ENCODE measurements at regions not wholly inside any gene's neighbourhood (a gene's known extent, or its start where the extent isn't known, plus 50 kb on each side); places are given as distances from the start of the nearest gene placed in this dataset.

DNA sequence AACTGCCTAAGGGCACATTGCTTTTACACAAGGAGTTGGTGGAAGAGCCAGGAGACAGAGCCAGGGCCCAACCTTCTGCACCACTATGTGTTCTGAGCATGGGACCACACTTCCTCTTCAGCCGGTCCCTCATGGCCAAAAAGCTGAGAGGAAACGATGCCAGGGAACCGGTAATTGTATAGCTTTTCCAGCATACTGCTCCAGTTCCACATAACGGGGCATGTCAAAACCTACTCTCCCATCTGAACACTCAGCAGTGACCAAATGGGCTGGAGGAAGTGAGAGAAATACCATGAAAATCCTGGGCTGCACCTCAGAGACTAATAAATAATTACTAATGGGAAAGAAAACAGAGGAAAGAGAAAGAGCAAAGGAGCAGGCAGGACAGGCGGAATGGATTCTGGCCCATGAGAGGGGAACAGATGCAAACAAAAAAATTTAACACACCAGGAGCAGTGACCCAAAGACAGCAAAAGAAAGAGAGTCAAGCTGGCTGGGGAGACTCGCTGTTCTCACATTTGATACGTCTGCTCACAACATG lies 52.0 kb upstream of the BMP2 start:
- Histone ChIP-seq H3K4me1 (ENCODE audit: control insufficient read depth in 3 of 3, insufficient read depth in 3 of 3, low read length in 3 of 3) (peaks cover 0 to 5% (median 0%) of the 10 kb centered on the region in 3 donors), H3K27ac (ENCODE audit: low read depth, low read length) (no peak overlapping the region), H3K36me3 (ENCODE audit: control insufficient read depth in 3 of 3, insufficient read depth in 3 of 3, low read length in 3 of 3) (no peaks in the 10 kb centered on the region), H3K9me3 (ENCODE audit: control insufficient read depth in 3 of 3, low read length in 3 of 3) (no peaks in the 10 kb centered on the region), H3K27me3 (ENCODE audit: control insufficient read depth in 3 of 3, insufficient read depth in 3 of 3, low read length in 3 of 3) (peaks cover 0 to 2% (median 2%) of the 10 kb centered on the region in 3 donors), H3K9ac (ENCODE audit: low read depth in 1 of 3, low read length in 3 of 3) (no peak overlapping the region), H3K4me3 (ENCODE audit: low read length in 3 of 3) (no peak overlapping the region)

- H3K9ac ChIP-seq (ENCODE audit: low read depth in 1 of 3, low read length in 3 of 3), result no peak overlapping the region
- no peaks in the 10 kb centered on the region for H3K36me3 ChIP-seq (ENCODE audit: control insufficient read depth in 3 of 3, insufficient read depth in 3 of 3, low read length in 3 of 3)
- H3K4me1 ChIP-seq (ENCODE audit: control insufficient read depth in 3 of 3, insufficient read depth in 3 of 3, low read length in 3 of 3), result peaks cover 0 to 5% (median 0%) of the 10 kb centered on the region in 3 donors
- H3K27me3 ChIP-seq (ENCODE audit: control insufficient read depth in 3 of 3, insufficient read depth in 3 of 3, low read length in 3 of 3), result peaks cover 0 to 2% (median 0%) of the 10 kb centered on the region in 3 donors
- no peak overlapping the region for H3K27ac ChIP-seq (ENCODE audit: low read depth, low read length)
- H3K4me3 ChIP-seq (ENCODE audit: low read length in 3 of 3), result no peak overlapping the region
- H3K9me3 ChIP-seq (ENCODE audit: control insufficient read depth in 3 of 3, low read length in 3 of 3), result no peaks in the 10 kb centered on the region
Observed at GRCh38 chr20:6714279-6714711, 53.2 kb upstream of the BMP2 start.

DNA sequence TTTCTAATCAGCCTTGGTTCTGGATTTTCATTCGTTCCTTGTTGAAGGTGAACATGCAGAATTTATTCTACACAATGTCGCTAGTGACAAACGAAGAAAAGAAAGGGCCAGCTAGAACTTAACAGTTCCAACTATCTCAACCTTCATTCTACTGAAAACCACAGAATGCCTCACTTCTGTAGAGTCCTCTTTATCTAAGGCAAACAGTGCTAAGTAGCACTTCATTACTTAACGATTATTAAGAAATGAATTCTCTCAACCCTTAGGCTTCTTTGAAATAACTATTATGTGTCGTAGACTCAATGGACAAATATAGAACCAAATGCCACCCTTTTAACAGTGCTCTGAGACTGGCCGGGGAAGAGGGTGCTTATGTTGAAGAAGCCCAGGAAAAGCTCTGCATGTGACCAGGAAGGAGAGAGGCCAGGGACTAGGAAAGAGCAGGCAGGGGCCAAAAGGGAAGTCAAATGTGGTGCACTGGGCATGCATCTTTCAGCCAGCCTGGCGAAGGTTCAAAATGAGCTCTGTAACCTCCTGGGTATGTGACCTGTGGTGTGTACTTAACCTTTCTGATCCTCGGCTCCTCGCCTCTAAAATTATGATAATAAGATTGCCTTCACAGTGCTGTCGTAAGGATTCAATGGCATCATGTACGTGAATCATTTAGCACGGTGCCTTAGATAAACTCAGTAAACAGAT lies 55.4 kb upstream of the BMP2 start:
- no peak overlapping the region for H3K4me3 ChIP-seq (ENCODE audit: low read length in 3 of 3)
- no peak overlapping the region for H3K9ac ChIP-seq (ENCODE audit: low read depth in 1 of 3, low read length in 3 of 3)
- H3K36me3 ChIP-seq (ENCODE audit: control insufficient read depth in 3 of 3, insufficient read depth in 3 of 3, low read length in 3 of 3), result no peaks in the 10 kb centered on the region
- H3K4me1 ChIP-seq (ENCODE audit: control insufficient read depth in 3 of 3, insufficient read depth in 3 of 3, low read length in 3 of 3), result peaks cover 3 to 11% (median 7%) of the 10 kb centered on the region in 3 donors
- no peak overlapping the region for H3K27ac ChIP-seq (ENCODE audit: low read depth, low read length)
- no peaks in the 10 kb centered on the region for H3K9me3 ChIP-seq (ENCODE audit: control insufficient read depth in 3 of 3, low read length in 3 of 3)
- peaks cover 0 to 2% (median 0%) of the 10 kb centered on the region in 3 donors for H3K27me3 ChIP-seq (ENCODE audit: control insufficient read depth in 3 of 3, insufficient read depth in 3 of 3, low read length in 3 of 3)

DNA sequence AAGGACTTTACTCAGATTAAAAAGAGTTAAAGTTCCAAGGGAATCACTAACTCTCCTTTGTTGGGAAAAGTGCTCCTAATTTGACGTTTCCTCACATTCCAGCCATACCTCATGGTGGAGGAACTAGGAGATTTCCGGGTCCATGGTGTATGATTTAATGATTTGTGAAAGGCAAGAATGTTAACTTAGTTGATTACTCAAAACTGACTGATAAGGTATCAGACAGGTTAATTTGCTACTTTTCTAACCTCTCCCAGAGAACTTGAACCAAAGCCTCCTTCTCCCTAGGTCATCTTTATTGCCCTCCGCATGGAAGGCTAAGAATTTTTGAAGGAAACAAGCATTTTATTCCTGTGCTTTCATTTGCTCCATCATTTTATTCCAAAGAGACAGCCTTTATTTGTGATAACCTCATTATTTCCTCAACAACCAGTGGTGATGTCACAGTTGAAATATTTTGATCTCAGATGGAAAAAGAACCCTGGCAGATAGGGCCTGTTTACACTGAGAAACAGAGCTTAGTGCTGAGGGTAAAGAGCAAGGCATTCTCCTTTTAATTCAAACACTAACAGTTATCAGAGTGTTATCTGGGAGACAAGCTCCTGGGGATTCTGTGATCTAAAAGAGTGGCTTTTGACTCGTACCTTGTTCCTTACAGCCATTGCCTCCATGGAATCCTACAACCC lies 57.4 kb upstream of the BMP2 start:
- Histone ChIP-seq H3K9ac (ENCODE audit: low read depth in 1 of 3, low read length in 3 of 3) (no peak overlapping the region), H3K27me3 (ENCODE audit: control insufficient read depth in 3 of 3, insufficient read depth in 3 of 3, low read length in 3 of 3) (peaks cover 0 to 2% (median 0%) of the 10 kb centered on the region in 3 donors), H3K4me3 (ENCODE audit: low read length in 3 of 3) (no peak overlapping the region), H3K4me1 (ENCODE audit: control insufficient read depth in 3 of 3, insufficient read depth in 3 of 3, low read length in 3 of 3) (peaks cover 3 to 7% (median 7%) of the 10 kb centered on the region in 3 donors), H3K36me3 (ENCODE audit: control insufficient read depth in 3 of 3, insufficient read depth in 3 of 3, low read length in 3 of 3) (no peaks in the 10 kb centered on the region), H3K9me3 (ENCODE audit: control insufficient read depth in 3 of 3, low read length in 3 of 3) (no peaks in the 10 kb centered on the region), H3K27ac (ENCODE audit: low read depth, low read length) (no peak overlapping the region)

DNA sequence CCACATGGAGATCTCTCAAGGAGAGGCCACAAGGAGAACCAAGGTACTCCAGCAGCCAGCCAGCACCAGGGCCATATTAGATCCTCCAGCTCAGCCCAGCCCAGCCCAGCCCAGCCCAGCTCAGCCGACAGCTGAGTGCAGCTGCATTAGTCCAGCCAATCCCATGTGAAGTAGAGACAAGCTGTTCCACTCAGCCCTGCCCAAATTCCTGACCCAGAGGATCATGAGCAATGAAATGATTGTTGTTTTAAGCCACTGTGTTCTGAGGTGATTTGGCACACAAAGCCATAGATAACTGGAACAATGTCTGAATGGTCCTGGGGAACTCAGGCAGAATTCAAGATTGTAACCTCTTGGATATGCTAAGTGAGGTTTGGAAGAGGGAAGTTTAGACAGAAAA lies 59.5 kb upstream of the BMP2 start:
- H3K27me3 ChIP-seq (ENCODE audit: control insufficient read depth in 3 of 3, insufficient read depth in 3 of 3, low read length in 3 of 3), result no peaks in the 10 kb centered on the region
- H3K36me3 ChIP-seq (ENCODE audit: control insufficient read depth in 3 of 3, insufficient read depth in 3 of 3, low read length in 3 of 3), result no peaks in the 10 kb centered on the region
- H3K9ac ChIP-seq (ENCODE audit: low read depth in 1 of 3, low read length in 3 of 3), result no peak overlapping the region
- peaks cover 9 to 10% (median 10%) of the 10 kb centered on the region in 3 donors for H3K4me1 ChIP-seq (ENCODE audit: control insufficient read depth in 3 of 3, insufficient read depth in 3 of 3, low read length in 3 of 3)
- no peak overlapping the region for H3K27ac ChIP-seq (ENCODE audit: low read depth, low read length)
- H3K4me3 ChIP-seq (ENCODE audit: low read length in 3 of 3), result no peak overlapping the region
- no peaks in the 10 kb centered on the region for H3K9me3 ChIP-seq (ENCODE audit: control insufficient read depth in 3 of 3, low read length in 3 of 3)

- Histone ChIP-seq H3K36me3 (ENCODE audit: control insufficient read depth in 3 of 3, insufficient read depth in 3 of 3, low read length in 3 of 3) (no peaks in the 10 kb centered on the region), H3K27ac (ENCODE audit: low read depth, low read length) (no peak overlapping the region), H3K27me3 (ENCODE audit: control insufficient read depth in 3 of 3, insufficient read depth in 3 of 3, low read length in 3 of 3) (no peaks in the 10 kb centered on the region), H3K4me3 (ENCODE audit: low read length in 3 of 3) (no peak overlapping the region), H3K9ac (ENCODE audit: low read depth in 1 of 3, low read length in 3 of 3) (no peak overlapping the region), H3K9me3 (ENCODE audit: control insufficient read depth in 3 of 3, low read length in 3 of 3) (no peaks in the 10 kb centered on the region), H3K4me1 (ENCODE audit: control insufficient read depth in 3 of 3, insufficient read depth in 3 of 3, low read length in 3 of 3) (peaks cover 9 to 10% (median 10%) of the 10 kb centered on the region in 3 donors)
Observed at GRCh38 chr20:6707321-6707831, 60.1 kb upstream of the BMP2 start.

GRCh38 chr20:6705926-6706548 lies 61.4 kb upstream of the BMP2 start:
- no peak overlapping the region for H3K9ac ChIP-seq (ENCODE audit: low read depth in 1 of 3, low read length in 3 of 3)
- H3K27me3 ChIP-seq (ENCODE audit: control insufficient read depth in 3 of 3, insufficient read depth in 3 of 3, low read length in 3 of 3), result no peaks in the 10 kb centered on the region
- no peaks in the 10 kb centered on the region for H3K36me3 ChIP-seq (ENCODE audit: control insufficient read depth in 3 of 3, insufficient read depth in 3 of 3, low read length in 3 of 3)
- H3K9me3 ChIP-seq (ENCODE audit: control insufficient read depth in 3 of 3, low read length in 3 of 3), result no peaks in the 10 kb centered on the region
- H3K4me1 ChIP-seq (ENCODE audit: control insufficient read depth in 3 of 3, insufficient read depth in 3 of 3, low read length in 3 of 3), result peaks cover 9 to 13% (median 10%) of the 10 kb centered on the region in 3 donors
- H3K27ac ChIP-seq (ENCODE audit: low read depth, low read length), result no peak overlapping the region
- no peak overlapping the region for H3K4me3 ChIP-seq (ENCODE audit: low read length in 3 of 3)

GRCh38 chr20:6705106-6705766 lies 62.2 kb upstream of the BMP2 start:
- Histone ChIP-seq H3K9me3 (ENCODE audit: control insufficient read depth in 3 of 3, low read length in 3 of 3) (no peaks in the 10 kb centered on the region), H3K9ac (ENCODE audit: low read depth in 1 of 3, low read length in 3 of 3) (no peak overlapping the region), H3K4me3 (ENCODE audit: low read length in 3 of 3) (no peak overlapping the region), H3K27ac (ENCODE audit: low read depth, low read length) (no peak overlapping the region), H3K4me1 (ENCODE audit: control insufficient read depth in 3 of 3, insufficient read depth in 3 of 3, low read length in 3 of 3) (peaks cover 9 to 17% (median 10%) of the 10 kb centered on the region in 3 donors), H3K27me3 (ENCODE audit: control insufficient read depth in 3 of 3, insufficient read depth in 3 of 3, low read length in 3 of 3) (no peaks in the 10 kb centered on the region), H3K36me3 (ENCODE audit: control insufficient read depth in 3 of 3, insufficient read depth in 3 of 3, low read length in 3 of 3) (no peaks in the 10 kb centered on the region)

- H3K27ac ChIP-seq (ENCODE audit: low read depth, low read length), result peak overlapping the region; percentile 32
- H3K9ac ChIP-seq (ENCODE audit: low read depth in 1 of 3, low read length in 3 of 3), result no peak overlapping the region
- H3K27me3 ChIP-seq (ENCODE audit: control insufficient read depth in 3 of 3, insufficient read depth in 3 of 3, low read length in 3 of 3), result no peaks in the 10 kb centered on the region
- H3K36me3 ChIP-seq (ENCODE audit: control insufficient read depth in 3 of 3, insufficient read depth in 3 of 3, low read length in 3 of 3), result no peaks in the 10 kb centered on the region
- no peaks in the 10 kb centered on the region for H3K9me3 ChIP-seq (ENCODE audit: control insufficient read depth in 3 of 3, low read length in 3 of 3)
- H3K4me1 ChIP-seq (ENCODE audit: control insufficient read depth in 3 of 3, insufficient read depth in 3 of 3, low read length in 3 of 3), result peaks cover 9 to 17% (median 10%) of the 10 kb centered on the region in 3 donors
- H3K4me3 ChIP-seq (ENCODE audit: low read length in 3 of 3), result no peak overlapping the region
Observed at GRCh38 chr20:6704132-6704861, 63.2 kb upstream of the BMP2 start.
